Uterus (tissue), 3 donors: ENCODE measurements at regions not wholly inside any gene's neighbourhood (a gene's known extent, or its start where the extent isn't known, plus 50 kb on each side); places are given as distances from the start of the nearest gene placed in this dataset.

Experiments
- DNase-seq, 2 donors: peaks; one replicate each; pipeline ENCODE4 v3.0.0-alpha.2; 2019 to 2020
- H3K27ac ChIP-seq, 2 donors: fragments of 200-600 bp; sonication (generic); 1 replicate in 1 of 2; 2 replicates in 1 of 2; pipeline ENCODE4 v1.5.1; 2016 to 2018
- H3K27me3 ChIP-seq, 2 donors: fragments of 200-600 bp; sonication (generic); one replicate each; pipeline ENCODE4 v1.5.1; 2018 to 2019; ENCODE audit warnings: control low read depth in 1 of 2
- H3K36me3 ChIP-seq, 2 donors: fragments of 200-600 bp; sonication (generic); one replicate each; pipeline ENCODE4 v1.5.1; 2019; ENCODE audit warnings: control low read depth in 1 of 2
- H3K4me1 ChIP-seq, 2 donors: fragments of 200-600 bp; sonication (generic); one replicate each; pipeline ENCODE4 v1.5.1; 2018 to 2019; ENCODE audit warnings: control low read depth in 1 of 2
- H3K4me3 ChIP-seq, 2 donors: fragments of 200-600 bp; sonication (generic); 1 replicate in 1 of 2; 2 replicates in 1 of 2; pipeline ENCODE4 v1.5.1; 2018 to 2019; ENCODE audit warnings: mild to moderate bottlenecking in 1 of 2
- H3K9me3 ChIP-seq, 2 donors: fragments of 200-600 bp; sonication (generic); one replicate each; pipeline ENCODE4 v1.5.1; 2019; ENCODE audit warnings: control low read depth in 1 of 2
- POLR2A ChIP-seq, 2 donors: fragments of 450-650 bp; IDR thresholded peaks; one replicate each; pipeline ENCODE4 v1.6.1; 2016; ENCODE audit warnings: antibody characterized with exemption in 2 of 2, mild to moderate bottlenecking in 1 of 2, moderate library complexity in 1 of 2
- intact Hi-C: fragments of 100-400 bp; cut with DNase I; formaldehyde crosslinking; loops from one replicate; pipeline ENCODE4 v1.15.1; 2023; ENCODE audit warnings: low total_unique reads
- TF ChIP-seq, protein P1 (sequence below), 4 experiments: fragments of 200-600 bp in 2 of 4; fragments of 450-650 bp in 2 of 4; sonication (generic) in 2 of 4; IDR thresholded peaks; one replicate each; pipeline ENCODE4 v1.5.1; 2016 to 2019; ENCODE audit warnings: antibody characterized with exemption in 4 of 4, mild to moderate bottlenecking in 2 of 4, moderate library complexity in 1 of 4
- donor health status: DM: yes; HTN: yes; CAD: no.

DNA sequence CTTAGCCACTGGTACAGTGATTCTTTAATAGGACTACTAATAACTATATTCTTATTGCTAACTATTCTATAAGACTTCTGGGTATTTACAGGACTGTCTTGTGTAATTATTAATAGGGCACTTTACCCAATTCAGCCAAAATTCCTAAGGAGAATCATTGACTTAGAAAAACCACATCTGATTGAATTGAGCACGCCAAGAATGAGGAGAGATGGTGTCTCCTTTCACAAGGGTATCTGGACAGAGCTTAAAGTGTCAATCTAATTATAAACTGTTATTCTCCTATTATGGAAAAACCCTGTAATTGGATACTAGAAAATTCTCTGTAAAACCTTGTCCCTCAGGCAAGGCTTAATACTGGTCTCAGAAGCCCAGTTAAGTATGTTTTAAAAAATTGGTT lies 111.1 kb upstream of the TLL1 start:
- no peak overlapping the region for H3K4me3 ChIP-seq
- intact Hi-C loops, result no loop called here
- TF ChIP-seq POLR2A (IDR thresholded peaks at IDR 0.05), result no peak
- TF ChIP-seq, protein P1, sequence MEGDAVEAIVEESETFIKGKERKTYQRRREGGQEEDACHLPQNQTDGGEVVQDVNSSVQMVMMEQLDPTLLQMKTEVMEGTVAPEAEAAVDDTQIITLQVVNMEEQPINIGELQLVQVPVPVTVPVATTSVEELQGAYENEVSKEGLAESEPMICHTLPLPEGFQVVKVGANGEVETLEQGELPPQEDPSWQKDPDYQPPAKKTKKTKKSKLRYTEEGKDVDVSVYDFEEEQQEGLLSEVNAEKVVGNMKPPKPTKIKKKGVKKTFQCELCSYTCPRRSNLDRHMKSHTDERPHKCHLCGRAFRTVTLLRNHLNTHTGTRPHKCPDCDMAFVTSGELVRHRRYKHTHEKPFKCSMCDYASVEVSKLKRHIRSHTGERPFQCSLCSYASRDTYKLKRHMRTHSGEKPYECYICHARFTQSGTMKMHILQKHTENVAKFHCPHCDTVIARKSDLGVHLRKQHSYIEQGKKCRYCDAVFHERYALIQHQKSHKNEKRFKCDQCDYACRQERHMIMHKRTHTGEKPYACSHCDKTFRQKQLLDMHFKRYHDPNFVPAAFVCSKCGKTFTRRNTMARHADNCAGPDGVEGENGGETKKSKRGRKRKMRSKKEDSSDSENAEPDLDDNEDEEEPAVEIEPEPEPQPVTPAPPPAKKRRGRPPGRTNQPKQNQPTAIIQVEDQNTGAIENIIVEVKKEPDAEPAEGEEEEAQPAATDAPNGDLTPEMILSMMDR (IDR thresholded peaks at IDR 0.05), result no peak
- no peaks in the 10 kb centered on the region for H3K27me3 ChIP-seq
- H3K4me1 ChIP-seq, result no peaks in the 10 kb centered on the region
- H3K9me3 ChIP-seq, result no peaks in the 10 kb centered on the region
- DNase-seq, result no peak
- H3K36me3 ChIP-seq, result no peaks in the 10 kb centered on the region
- no peak overlapping the region for H3K27ac ChIP-seq

DNA sequence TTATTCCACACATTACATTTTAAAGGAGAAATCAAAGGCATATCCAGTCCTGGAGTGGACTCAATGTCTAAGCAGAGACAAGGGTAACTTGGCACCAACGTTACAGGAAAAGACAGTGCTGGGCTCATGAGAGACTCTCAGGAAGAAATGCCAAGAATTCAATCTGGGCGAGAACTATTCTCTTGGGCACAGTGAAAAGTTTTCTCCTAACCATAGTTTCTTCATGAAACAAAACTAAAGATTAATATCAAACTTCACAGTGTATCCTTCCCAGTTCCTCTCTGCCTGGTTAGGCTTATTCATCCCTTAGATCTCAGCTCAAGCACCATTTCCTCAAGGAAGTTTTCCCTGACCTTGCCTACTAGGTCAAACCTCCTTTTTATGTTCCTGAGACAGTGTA lies 109.4 kb upstream of the TLL1 start:
- no peak for TF ChIP-seq POLR2A (IDR thresholded peaks at IDR 0.05)
- TF ChIP-seq, protein P1 (IDR thresholded peaks at IDR 0.05), result no peak
- no peaks in the 10 kb centered on the region for H3K27me3 ChIP-seq
- no peak overlapping the region for H3K4me3 ChIP-seq
- no peak overlapping the region for H3K27ac ChIP-seq
- H3K9me3 ChIP-seq, result no peaks in the 10 kb centered on the region
- H3K36me3 ChIP-seq, result no peaks in the 10 kb centered on the region
- intact Hi-C loops, result no loop called here
- no peak for DNase-seq
- no peaks in the 10 kb centered on the region for H3K4me1 ChIP-seq

- Histone ChIP-seq H3K4me1 (no peaks in the 10 kb centered on the region), H3K36me3 (no peaks in the 10 kb centered on the region), H3K27ac (no peak overlapping the region), H3K9me3 (no peaks in the 10 kb centered on the region), H3K4me3 (no peak overlapping the region), H3K27me3 (no peaks in the 10 kb centered on the region)
- DNase-seq, result no peak
- no peak for TF ChIP-seq POLR2A (IDR thresholded peaks at IDR 0.05)
- TF ChIP-seq, protein P1 (IDR thresholded peaks at IDR 0.05), result no peak
- intact Hi-C loops, result no loop called here
Measured at GRCh38 chr4:165765053-165765452, 108.0 kb upstream of the TLL1 start.

DNA sequence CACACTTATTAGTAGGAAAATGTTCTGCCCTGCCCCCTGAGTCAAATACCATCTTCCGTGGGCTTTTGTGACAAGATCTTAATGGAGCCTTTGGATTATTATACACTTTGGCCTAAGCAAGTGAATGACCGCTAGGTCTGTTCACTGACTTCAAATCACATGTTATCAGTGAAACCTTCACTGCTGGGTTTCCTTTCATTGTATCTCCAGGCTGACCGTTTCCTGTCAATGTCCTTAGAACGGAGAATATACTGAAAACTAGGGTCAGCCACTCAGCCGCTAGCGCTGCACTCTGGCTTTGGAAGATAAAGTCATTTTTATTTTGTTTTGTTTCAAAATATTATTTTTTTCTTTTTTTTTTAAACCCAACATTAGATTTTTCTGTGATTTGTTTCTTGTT lies 107.0 kb upstream of the TLL1 start:
- Histone ChIP-seq H3K4me3 (no peak overlapping the region), H3K4me1 (no peaks in the 10 kb centered on the region), H3K27me3 (no peaks in the 10 kb centered on the region), H3K36me3 (peaks cover 0 to 1% of the 10 kb centered on the region in 2 donors), H3K9me3 (no peaks in the 10 kb centered on the region), H3K27ac (no peak overlapping the region)
- no peak for DNase-seq
- intact Hi-C loops, result no loop called here
- TF ChIP-seq, protein P1 (IDR thresholded peaks at IDR 0.05), result no peak
- no peak for TF ChIP-seq POLR2A (IDR thresholded peaks at IDR 0.05)

GRCh38 chr4:165766976-165767375 lies 106.1 kb upstream of the TLL1 start:
- Histone ChIP-seq H3K4me1 (no peaks in the 10 kb centered on the region), H3K27ac (no peak overlapping the region)
- intact Hi-C loops, result no loop called here

More at GRCh38 chr4:165766976-165767375, 106.1 kb upstream of the TLL1 start:
- no peak for DNase-seq
- Histone ChIP-seq H3K36me3 (peaks cover 0 to 2% of the 10 kb centered on the region in 2 donors), H3K27me3 (no peaks in the 10 kb centered on the region), H3K9me3 (no peaks in the 10 kb centered on the region), H3K4me3 (no peak overlapping the region)
- no peak for TF ChIP-seq POLR2A (IDR thresholded peaks at IDR 0.05)
- TF ChIP-seq, protein P1 (IDR thresholded peaks at IDR 0.05), result no peak
